H1 (cell line): ENCODE measurements at regions not wholly inside any gene's neighbourhood (a gene's known extent, or its start where the extent isn't known, plus 50 kb on each side); places are given as distances from the start of the nearest gene placed in this dataset.

Source experiments
- CTCF ChIA-PET: fragments of 300-600 bp; sonication (Branson Sonifier 250); formaldehyde crosslinking; loops from one replicate; lab custom pipeline; 2021; ENCODE audit not compliant: partially characterized antibody; lab: Charles Lee
- POLR2A ChIA-PET: fragments of 300-600 bp; sonication (Branson Sonifier 250); formaldehyde crosslinking; loops from one replicate; lab custom pipeline; 2021; ENCODE audit warnings: inconsistent platforms; ENCODE audit not compliant: partially characterized antibody; lab: Charles Lee
- DNase-seq, 2 experiments: peaks; one replicate each; pipeline versions ENCODE4 v3.0.0 to v3.0.0-alpha.2; 2010 to 2022; ENCODE audit warnings: low spot score in 2 of 2, low read depth in 1 of 2, mixed read lengths in 1 of 2
- FAIRE-seq: peaks from 2 replicates; lab custom pipeline; 2011; peaks lifted over from hg19 to GRCh38; lab: Jason Lieb, UNC
- H2AFZ ChIP-seq: 2 replicates; pipeline ENCODE4 v1.8.1; 2012; ENCODE audit warnings: low read length, inconsistent platforms
- H2AK5ac ChIP-seq: 2 replicates; pipeline ENCODE4 v1.6.1; 2013; ENCODE audit warnings: low read depth, low read length
- H2BK120ac ChIP-seq: replicated peaks from 2 replicates; pipeline ENCODE3; 2013; ENCODE audit warnings: low read depth, low read length, inconsistent platforms
- H2BK12ac ChIP-seq: 2 replicates; pipeline ENCODE4 v1.6.1; 2013; ENCODE audit warnings: low read depth, low read length
- H2BK15ac ChIP-seq: 2 replicates; pipeline ENCODE4 v1.6.1; 2013; ENCODE audit warnings: low read length
- H2BK20ac ChIP-seq: 2 replicates; pipeline ENCODE4 v1.6.1; 2013; ENCODE audit warnings: low read length
- H2BK5ac ChIP-seq: 2 replicates; pipeline ENCODE4 v1.6.1; 2013; ENCODE audit warnings: low read depth, low read length
- H3K14ac ChIP-seq: 2 replicates; pipeline ENCODE4 v1.6.1; 2013; ENCODE audit warnings: inconsistent platforms; ENCODE audit not compliant: insufficient read length
- H3K18ac ChIP-seq: 2 replicates; pipeline ENCODE4 v1.6.1; 2013; ENCODE audit warnings: low read length; ENCODE audit errors: extremely low read depth
- H3K23ac ChIP-seq: 2 replicates; pipeline ENCODE4 v1.6.1; 2013; ENCODE audit warnings: inconsistent platforms; ENCODE audit not compliant: insufficient read length
- H3K23me2 ChIP-seq: 2 replicates; pipeline ENCODE4 v1.6.1; 2013; ENCODE audit warnings: low read depth, low read length
- H3K27ac ChIP-seq: 2 replicates; pipeline ENCODE4 v1.6.1; 2011; ENCODE audit warnings: low read depth, low read length, inconsistent platforms
- H3K27me3 ChIP-seq, 4 experiments: replicated peaks in 1 of 4; 1 replicate in 1 of 4; 2 replicates in 3 of 4; pipeline versions ENCODE4 v1.6.1 to v1.8.1; 2011 to 2013; ENCODE audit warnings: low read length in 3 of 4, mild to moderate bottlenecking in 3 of 4, inconsistent platforms in 2 of 4, mixed read lengths in 2 of 4, moderate library complexity in 1 of 4; ENCODE audit not compliant: control insufficient read depth in 3 of 4, insufficient read depth in 3 of 4; ENCODE audit errors: extremely low read depth in 1 of 4
- H3K36me3 ChIP-seq, 4 experiments: 2 replicates each; pipeline versions ENCODE4 v1.6.1 to v1.8.1; 2011 to 2013; ENCODE audit warnings: mild to moderate bottlenecking in 4 of 4, low read length in 3 of 4, moderate library complexity in 2 of 4, control low read depth in 1 of 4, inconsistent platforms in 1 of 4; ENCODE audit not compliant: insufficient read depth in 4 of 4, control insufficient read depth in 2 of 4
- H3K4ac ChIP-seq: replicated peaks from 2 replicates; pipeline ENCODE3; 2013; ENCODE audit warnings: low read length, low read depth, mixed read lengths, inconsistent platforms; ENCODE audit not compliant: insufficient read length
- H3K4me1 ChIP-seq, 4 experiments: replicated peaks in 1 of 4; 1 replicate in 1 of 4; 2 replicates in 3 of 4; pipeline versions ENCODE4 v1.6.1 to v1.8.1; 2011 to 2013; ENCODE audit warnings: low read length in 3 of 4, inconsistent platforms in 2 of 4, mixed read lengths in 1 of 4; ENCODE audit not compliant: insufficient read depth in 4 of 4, control insufficient read depth in 3 of 4
- H3K4me2 ChIP-seq, 2 experiments: 2 replicates each; pipeline versions ENCODE4 v1.6.1 to v1.8.1; 2011 to 2013; ENCODE audit warnings: low read depth in 2 of 2, low read length in 2 of 2, control low read depth in 1 of 2, inconsistent platforms in 1 of 2, mild to moderate bottlenecking in 1 of 2; ENCODE audit not compliant: insufficient read depth in 1 of 2
- H3K4me3 ChIP-seq, 4 experiments: fragments of 200-600, 300-600 bp in 1 of 4; sonication (generic), shearing (Covaris generic), sonication (Bioruptor Twin) in 1 of 4; 2 replicates each; pipeline versions ENCODE4 v1.5.1 to v1.8.1; 2011 to 2016; ENCODE audit warnings: low read length in 4 of 4, low read depth in 3 of 4, control low read depth in 2 of 4, inconsistent platforms in 2 of 4, mild to moderate bottlenecking in 2 of 4, mixed read lengths in 1 of 4, moderate library complexity in 1 of 4; ENCODE audit not compliant: insufficient read depth in 2 of 4; ENCODE audit errors: extremely low read depth in 1 of 4
- H3K56ac ChIP-seq: replicated peaks from 2 replicates; pipeline ENCODE3; 2013; ENCODE audit warnings: low read depth, mild to moderate bottlenecking, mixed read lengths, low read length, inconsistent platforms; ENCODE audit not compliant: insufficient read length
- H3K79me1 ChIP-seq: 2 replicates; pipeline ENCODE4 v1.6.1; 2013; ENCODE audit warnings: low read depth, low read length, control low read depth
- H3K79me2 ChIP-seq, 2 experiments: 2 replicates each; pipeline versions ENCODE4 v1.6.1 to v1.8.1; 2012 to 2013; ENCODE audit warnings: low read length in 2 of 2, mild to moderate bottlenecking in 2 of 2, inconsistent platforms in 1 of 2; ENCODE audit not compliant: insufficient read depth in 2 of 2, control insufficient read depth in 1 of 2
- H3K9ac ChIP-seq, 4 experiments: replicated peaks in 1 of 4; 1 replicate in 1 of 4; 2 replicates in 3 of 4; pipeline versions ENCODE4 v1.6.1 to v1.8.1; 2011 to 2013; ENCODE audit warnings: low read depth in 3 of 4, low read length in 3 of 4, control low read depth in 2 of 4, mild to moderate bottlenecking in 2 of 4, moderate library complexity in 2 of 4, inconsistent platforms in 1 of 4; ENCODE audit errors: extremely low read depth in 1 of 4
- H3K9me3 ChIP-seq, 2 experiments: 2 replicates each; pipeline versions ENCODE4 v1.6.1 to v1.8.1; 2012 to 2013; ENCODE audit warnings: mild to moderate bottlenecking in 2 of 2, moderate library complexity in 2 of 2, control low read depth in 1 of 2, inconsistent platforms in 1 of 2, low read depth in 1 of 2, low read length in 1 of 2, mixed read lengths in 1 of 2; ENCODE audit not compliant: insufficient read depth in 2 of 2
- H4K20me1 ChIP-seq, 2 experiments: replicated peaks in 1 of 2; 2 replicates each; pipeline versions ENCODE3 to v1.8.1; 2011 to 2013; ENCODE audit warnings: inconsistent platforms in 2 of 2, low read length in 2 of 2, mild to moderate bottlenecking in 1 of 2; ENCODE audit not compliant: insufficient read depth in 2 of 2, control insufficient read depth in 1 of 2
- H4K5ac ChIP-seq: 2 replicates; pipeline ENCODE4 v1.6.1; 2013; ENCODE audit warnings: low read length, low read depth, mixed read lengths, inconsistent platforms; ENCODE audit not compliant: insufficient read length
- H4K8ac ChIP-seq: 2 replicates; pipeline ENCODE4 v1.8.0; 2013; ENCODE audit warnings: mild to moderate bottlenecking, moderate library complexity, low read length, inconsistent platforms; ENCODE audit not compliant: insufficient read depth; ENCODE audit errors: extremely low read depth
- H4K91ac ChIP-seq: replicated peaks from 2 replicates; pipeline ENCODE3; 2013; ENCODE audit warnings: low read length, mixed read lengths, inconsistent platforms; ENCODE audit not compliant: insufficient read length
- ASH2L ChIP-seq: fragments of 200-600, 300-600 bp; sonication (generic); IDR thresholded peaks from one replicate; pipeline ENCODE4 v1.7.1; 2017; ENCODE audit warnings: low read length
- FOSL1 ChIP-seq: IDR thresholded peaks from 2 replicates; pipeline ENCODE4 v1.6.1; 2011; ENCODE audit warnings: mild to moderate bottlenecking, low read depth, low read length, moderate library complexity; ENCODE audit not compliant: insufficient read depth
- JUN ChIP-seq: IDR thresholded peaks from 2 replicates; pipeline ENCODE4 v1.6.1; 2011; ENCODE audit warnings: low read depth, mild to moderate bottlenecking, improper control_type of control experiment, low read length
- POLR2AphosphoS5 ChIP-seq: IDR thresholded peaks from 2 replicates; pipeline ENCODE4 v1.6.1; 2011; ENCODE audit warnings: low read depth, low read length
- POU5F1 ChIP-seq: IDR thresholded peaks from 2 replicates; pipeline ENCODE4 v1.6.1; 2011; ENCODE audit warnings: low read depth, mild to moderate bottlenecking, low read length, moderate library complexity
- RFX5 ChIP-seq: IDR thresholded peaks from 2 replicates; pipeline ENCODE4 v1.6.1; 2011; ENCODE audit warnings: low read depth, low read length, improper control_type of control experiment, borderline replicate concordance
- RNF2 ChIP-seq: fragments of 200-900, 300-1000 bp; sonication (generic); IDR thresholded peaks from 2 replicates; pipeline ENCODE4 v1.7.1; 2016; ENCODE audit warnings: borderline replicate concordance, low read depth, mild to moderate bottlenecking, antibody characterized with exemption, low read length; ENCODE audit not compliant: poor library complexity, severe bottlenecking; ENCODE audit errors: missing control alignments
- SP2 ChIP-seq: IDR thresholded peaks from 2 replicates; pipeline ENCODE4 v1.6.1; 2012; ENCODE audit warnings: mild to moderate bottlenecking, low read length, inconsistent platforms
- SP4 ChIP-seq: IDR thresholded peaks from 2 replicates; pipeline ENCODE4 v1.6.1; 2012; ENCODE audit warnings: low read length, inconsistent platforms
- SRF ChIP-seq: IDR thresholded peaks from 2 replicates; pipeline ENCODE4 v1.6.1; 2011; ENCODE audit warnings: mild to moderate bottlenecking, low read depth, low read length, moderate library complexity
- TAF7 ChIP-seq: optimal IDR thresholded peaks from 2 replicates; pipeline ENCODE3; 2011; ENCODE audit warnings: low read depth, mild to moderate bottlenecking, inconsistent platforms, low read length, moderate library complexity, borderline replicate concordance
- whole genome bisulfite sequencing, 2 experiments: shearing (Covaris generic) in 1 of 2; methylation state at CpG; one replicate each; pipeline versions ENCODE4 v1.1.6 to v1.1.7; 2013 to 2015; ENCODE audit warnings: low lambda C conversion rate in 2 of 2, mixed read lengths in 2 of 2, inconsistent platforms in 1 of 2, low coverage in 1 of 2, missing lambda C conversion rate in 1 of 2; ENCODE audit not compliant: insufficient replicate concordance in 2 of 2, insufficient coverage in 1 of 2, insufficient read length in 1 of 2; ENCODE audit errors: extremely low coverage in 1 of 2, missing lambda C conversion rate in 1 of 2; 5-methylcytosine and 5-hydroxymethylcytosine counted together

GRCh38 chr18:75871596-75871995 lies 444.1 kb upstream of the SMIM21 start:
- Histone ChIP-seq H2BK15ac (no peak overlapping the region), H3K4me1 (peaks cover 0 to 3% (median 0%) of the 10 kb centered on the region in 4 experiments; a peak in 1 of 7 replicates), H3K14ac (no peak overlapping the region), H4K91ac (no peak overlapping the region), H4K5ac (no peak overlapping the region), H4K20me1 (no peaks in the 10 kb centered on the region), H3K27ac (no peak overlapping the region), H3K4me3 (no peak overlapping the region), H3K4ac (no peak overlapping the region), H2AK5ac (no peak overlapping the region), H3K23ac (no peak overlapping the region), H2BK120ac (no peak overlapping the region), H2BK12ac (no peak overlapping the region), H2AFZ (no peak overlapping the region), H3K9ac (no peak overlapping the region), H3K79me1 (no peaks in the 10 kb centered on the region), H3K4me2 (no peak overlapping the region), H3K79me2 (no peaks in the 10 kb centered on the region), H3K36me3 (no peaks in the 10 kb centered on the region), H2BK20ac (no peak overlapping the region), H4K8ac (no peak overlapping the region), H3K9me3 (no peaks in the 10 kb centered on the region), H3K18ac (no peak overlapping the region), H3K23me2 (no peaks in the 10 kb centered on the region), H2BK5ac (no peak overlapping the region), H3K27me3 (no peaks in the 10 kb centered on the region), H3K56ac (no peak overlapping the region)
- ChIA-PET POLR2A (no interaction called here), CTCF (no interaction called here)
- TF ChIP-seq SRF (no peak), JUN (no peak), FOSL1 (no peak), ASH2L (no peak), TAF7 (no peak), POLR2AphosphoS5 (no peak), RNF2 (no peak), RFX5 (no peak), POU5F1 (no peak), SP2 (no peak), SP4 (no peak)
- DNase-seq (no peak), FAIRE-seq (no peak)
- 88% methylated on average over 3 of the region's 3 CpGs; no CpG with 5 or more reads in 1 of the 2 experiments for WGBS, 2 experiments
